NCI-H187 (cell line): ENCODE measurements at regions not wholly inside any gene's neighbourhood (a gene's known extent, or its start where the extent isn't known, plus 50 kb on each side); places are given as distances from the start of the nearest gene placed in this dataset.
"Not testable (repeated sequence)": the region's sequence is repeated elsewhere in the genome, so short reads cannot be mapped to it uniquely, and the experiment has no call there.

Experiments
- DNase-seq, 2 experiments: peaks; one replicate each; lab custom pipeline; 2025; lab: John Stamatoyannopoulos, UW

GRCh38 chr6:138656364-138657064 lies 117.1 kb upstream of the CCDC28A start:
- DNase-seq: no peak

- no peak for DNase-seq
These were observed 116.5 kb upstream of the CCDC28A start for GRCh38 chr6:138657065-138657425.

- DNase-seq: no peak
These were observed 113.6 kb upstream of the CCDC28A start for GRCh38 chr6:138659998-138660397.

- DNase-seq: no peak
These were observed 111.1 kb upstream of the CCDC28A start for GRCh38 chr6:138662471-138662870.

- DNase-seq: no peak
These were observed 109.7 kb upstream of the CCDC28A start for GRCh38 chr6:138663892-138664291.

- no peak for DNase-seq
These were observed 108.8 kb upstream of the CCDC28A start for GRCh38 chr6:138664745-138665144.

- DNase-seq: no peak
These were observed 106.9 kb upstream of the CCDC28A start for GRCh38 chr6:138666636-138667035.

- DNase-seq: no peak
These were observed 106.2 kb upstream of the CCDC28A start for GRCh38 chr6:138667408-138667807.

- no peak for DNase-seq
These were observed 102.2 kb upstream of the CCDC28A start for GRCh38 chr6:138671351-138671750.

GRCh38 chr6:138673346-138674014 lies 100.1 kb upstream of the CCDC28A start:
- DNase-seq: no peak

- not testable (repeated sequence) for DNase-seq
These were observed 99.1 kb upstream of the CCDC28A start for GRCh38 chr6:138674444-138674843.

GRCh38 chr6:138677538-138677937 lies 96.0 kb upstream of the CCDC28A start:
- DNase-seq: no peak

GRCh38 chr6:138678168-138678567 lies 95.4 kb upstream of the CCDC28A start:
- DNase-seq: no peak

GRCh38 chr6:138680085-138680484 lies 93.5 kb upstream of the CCDC28A start:
- no peak for DNase-seq

GRCh38 chr6:138681627-138682026 lies 91.9 kb upstream of the CCDC28A start:
- DNase-seq: no peak

- DNase-seq: no peak
These were observed 90.7 kb upstream of the CCDC28A start for GRCh38 chr6:138682704-138683527.

- DNase-seq: no peak
These were observed 88.3 kb upstream of the CCDC28A start for GRCh38 chr6:138685257-138685656.

- DNase-seq: no peak
These were observed 87.8 kb upstream of the CCDC28A start for GRCh38 chr6:138685781-138686180.

GRCh38 chr6:138688580-138688979 lies 85.0 kb upstream of the CCDC28A start:
- DNase-seq: no peak

GRCh38 chr6:138689849-138690248 lies 83.7 kb upstream of the CCDC28A start:
- no peak for DNase-seq

- DNase-seq: no peak
These were observed 82.5 kb upstream of the CCDC28A start for GRCh38 chr6:138690975-138691594.

- no peak for DNase-seq
These were observed 81.9 kb upstream of the CCDC28A start for GRCh38 chr6:138691595-138692057.
